Endothelial cell of umbilical vein (primary cell): ENCODE measurements at regions not wholly inside any gene's neighbourhood (a gene's known extent, or its start where the extent isn't known, plus 50 kb on each side); places are given as distances from the start of the nearest gene placed in this dataset.

Experiments
- BruUV-seq: library from RNA; stranded (reverse); fragments of 400-500 nt; replicated peaks from 2 replicates; lab custom pipeline; 2021; lab: Mats Ljungman, UMichigan
- CTCF ChIA-PET: fragments of 300-600, 350-600 bp; sonication (Branson Sonifier 250); formaldehyde crosslinking; loops from one replicate; lab custom pipeline; 2021; ENCODE audit warnings: antibody characterized with exemption, inconsistent platforms; lab: Charles Lee
- POLR2A ChIA-PET: fragments of 300-600, 350-600 bp; sonication (Branson Sonifier 250); formaldehyde crosslinking; loops from one replicate; lab custom pipeline; 2021; ENCODE audit warnings: antibody characterized with exemption, inconsistent platforms; lab: Charles Lee
- DNase-seq: peaks from one replicate; pipeline ENCODE4 v3.0.0-alpha.2; 2011; ENCODE audit warnings: low read depth, low spot score
- FAIRE-seq: peaks from 2 replicates; lab custom pipeline; 2011; peaks lifted over from hg19 to GRCh38; lab: Jason Lieb, UNC
- H2AFZ ChIP-seq: 2 replicates; pipeline ENCODE4 v1.6.0; 2012; ENCODE audit warnings: low read depth, low read length, control low read depth, inconsistent platforms
- H3K27ac ChIP-seq: 2 replicates; pipeline ENCODE4 v1.5.1; 2011; ENCODE audit warnings: low read depth, mild to moderate bottlenecking, control low read depth, low read length, moderate library complexity; ENCODE audit not compliant: insufficient read depth
- H3K27me3 ChIP-seq, 2 experiments: 2 replicates each; pipeline versions ENCODE4 v1.6.0 to v1.6.1; 2011; ENCODE audit warnings: low read length in 2 of 2, mixed read lengths in 1 of 2; ENCODE audit not compliant: control insufficient read depth in 2 of 2, insufficient read depth in 2 of 2
- H3K36me3 ChIP-seq, 2 experiments: 2 replicates in 1 of 2; 3 replicates in 1 of 2; pipeline ENCODE4 v1.5.1; 2011; ENCODE audit warnings: low read length in 2 of 2, mild to moderate bottlenecking in 1 of 2, moderate library complexity in 1 of 2; ENCODE audit not compliant: control insufficient read depth in 2 of 2, insufficient read depth in 2 of 2; ENCODE audit errors: extremely low read depth in 1 of 2
- H3K4me1 ChIP-seq: 3 replicates; pipeline ENCODE4 v1.5.1; 2011; ENCODE audit warnings: mild to moderate bottlenecking, low read length; ENCODE audit not compliant: control insufficient read depth, insufficient read depth; ENCODE audit errors: extremely low read depth
- H3K4me2 ChIP-seq: 2 replicates; pipeline ENCODE4 v1.6.1; 2011; ENCODE audit warnings: low read length, control low read depth, mixed read lengths; ENCODE audit not compliant: insufficient read depth
- H3K4me3 ChIP-seq, 3 experiments: fragments of 200-600 bp in 1 of 3; sonication (generic), shearing (Covaris generic) in 1 of 3; replicated peaks in 1 of 3; 2 replicates each; pipeline ENCODE4 v1.5.1; 2011 to 2016; ENCODE audit warnings: control low read depth in 3 of 3, low read length in 3 of 3, mild to moderate bottlenecking in 2 of 3, inconsistent platforms in 1 of 3, low read depth in 1 of 3, moderate library complexity in 1 of 3; ENCODE audit not compliant: insufficient read depth in 1 of 3
- H3K79me2 ChIP-seq: 2 replicates; pipeline ENCODE4 v1.6.0; 2012; ENCODE audit warnings: low read length, inconsistent platforms; ENCODE audit not compliant: control insufficient read depth, insufficient read depth
- H3K9ac ChIP-seq: replicated peaks from 2 replicates; pipeline ENCODE3; 2011; ENCODE audit warnings: low read length, control low read depth; ENCODE audit not compliant: insufficient read depth; ENCODE audit errors: extremely low read depth
- H3K9me1 ChIP-seq: replicated peaks from 3 replicates; pipeline ENCODE4 v1.6.0; 2011; ENCODE audit warnings: mild to moderate bottlenecking, low read length; ENCODE audit not compliant: control insufficient read depth, insufficient read depth; ENCODE audit errors: extremely low read depth
- H3K9me3 ChIP-seq: replicated peaks from 2 replicates; pipeline ENCODE4 v1.5.1; 2012; ENCODE audit warnings: low read length, inconsistent platforms; ENCODE audit not compliant: control insufficient read depth, insufficient read depth
- H4K20me1 ChIP-seq: replicated peaks from 2 replicates; pipeline ENCODE3; 2011; ENCODE audit warnings: mild to moderate bottlenecking, low read length; ENCODE audit not compliant: control insufficient read depth, insufficient read depth; ENCODE audit errors: extremely low read depth
- EZH2 ChIP-seq: IDR thresholded peaks from 2 replicates; pipeline ENCODE4 v1.6.1; 2012; ENCODE audit warnings: borderline replicate concordance, low read depth, mild to moderate bottlenecking, moderate library complexity, low read length, inconsistent platforms; ENCODE audit not compliant: severe bottlenecking
- GATA2 ChIP-seq: IDR thresholded peaks from 2 replicates; pipeline ENCODE4 v1.7.0; 2011; ENCODE audit warnings: low read depth, mild to moderate bottlenecking, moderate library complexity, mixed read lengths, low read length; ENCODE audit not compliant: insufficient read length, insufficient read depth
- JUN ChIP-seq: IDR thresholded peaks from 2 replicates; pipeline ENCODE4 v1.6.1; 2011; ENCODE audit warnings: borderline replicate concordance, low read depth; ENCODE audit not compliant: insufficient read length, insufficient read depth
- POLR2A ChIP-seq: IDR thresholded peaks from 2 replicates; pipeline ENCODE4 v1.6.1; 2012; ENCODE audit warnings: low read depth, mild to moderate bottlenecking, control low read depth, low read length
- POLR2AphosphoS5 ChIP-seq: IDR thresholded peaks from 2 replicates; pipeline ENCODE4 v1.6.1; 2012; ENCODE audit warnings: low read depth, mild to moderate bottlenecking, control low read depth, low read length, moderate library complexity; ENCODE audit not compliant: insufficient read depth
- dilution Hi-C: fragments of 300-500 bp; cut with MboI; formaldehyde crosslinking; loops from one replicate; pipeline ENCODE4 v1.15.0; 2019; ENCODE audit warnings: low sequenced_read_pairs; ENCODE audit not compliant: extremely low pct_ligation_motif_present
- intact Hi-C: fragments of 100-400 bp; cut with micrococcal nuclease; formaldehyde crosslinking; loops from one replicate; pipeline ENCODE4 v1.10.0; 2022
- TF ChIP-seq, protein P1 (sequence below), 2 donors: IDR thresholded peaks; 1 replicate in 1 of 2; 2 replicates in 1 of 2; pipeline ENCODE4 v1.5.1; 2011; ENCODE audit warnings: low read length in 2 of 2, mild to moderate bottlenecking in 2 of 2, moderate library complexity in 2 of 2, control low read depth in 1 of 2, inconsistent platforms in 1 of 2, low read depth in 1 of 2; ENCODE audit not compliant: insufficient read depth in 1 of 2; ENCODE audit errors: extremely low read depth in 1 of 2
- TF ChIP-seq, protein P2 (sequence below): IDR thresholded peaks from 2 replicates; pipeline ENCODE4 v1.6.1; 2011; ENCODE audit not compliant: insufficient read depth, insufficient read length

DNA sequence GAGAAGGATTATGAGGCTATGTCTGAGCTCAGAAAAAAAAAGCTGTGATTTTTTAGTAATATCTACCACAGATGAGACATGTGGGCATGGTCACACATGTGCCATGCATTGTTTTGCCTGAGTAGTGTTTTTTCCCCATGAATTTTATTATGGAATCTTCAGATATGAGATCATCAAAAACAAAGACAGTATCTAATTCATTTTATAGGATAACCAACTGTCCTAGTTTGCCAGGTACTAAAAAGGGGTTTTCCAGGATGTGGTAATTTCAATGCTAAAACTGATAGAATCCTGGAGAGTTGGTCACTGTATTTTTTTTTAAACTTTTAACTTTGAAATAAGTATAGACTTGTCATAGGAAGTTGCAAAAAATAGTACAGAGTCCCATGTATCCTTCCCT lies 127.4 kb upstream of the MAP3K7 start:
- intact Hi-C loops (no loop called here), dilution Hi-C loops (no loop called here)
- Histone ChIP-seq H3K9me3 (no peaks in the 10 kb centered on the region), H3K79me2 (no peaks in the 10 kb centered on the region), H4K20me1 (no peaks in the 10 kb centered on the region), H3K4me1 (no peaks in the 10 kb centered on the region), H3K27ac (no peak overlapping the region), H3K4me2 (no peak overlapping the region), H3K4me3 (no peak overlapping the region), H3K27me3 (no peaks in the 10 kb centered on the region), H2AFZ (no peak overlapping the region), H3K9me1 (no peaks in the 10 kb centered on the region), H3K9ac (no peak overlapping the region), H3K36me3 (no peaks in the 10 kb centered on the region)
- ChIA-PET POLR2A (no interaction called here), CTCF (no interaction called here)
- TF ChIP-seq JUN: no peak
- no peak for TF ChIP-seq POLR2A
- no peak for TF ChIP-seq GATA2
- TF ChIP-seq EZH2: no peak
- TF ChIP-seq POLR2AphosphoS5: no peak
- BruUV-seq: no TSS peak
- DNase-seq (no peak), FAIRE-seq (no peak)

DNA sequence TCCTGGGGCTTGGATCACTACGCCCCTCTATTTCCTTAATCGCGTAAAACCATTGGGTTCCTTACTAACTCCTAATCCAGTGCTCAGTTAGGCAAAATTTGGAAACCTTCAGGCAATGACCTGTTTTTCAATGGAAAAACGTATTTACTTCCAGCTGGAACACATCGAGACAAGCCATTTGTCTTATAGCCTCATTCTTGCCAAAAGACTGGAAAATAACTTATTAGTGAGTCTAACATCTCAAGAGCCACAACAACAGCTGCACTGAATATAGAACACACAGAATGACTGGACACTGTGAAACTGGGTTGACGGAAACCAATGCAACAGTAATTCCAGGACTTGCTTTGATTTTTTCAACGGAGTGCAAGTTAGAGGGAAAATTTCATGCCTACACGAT lies 125.2 kb upstream of the MAP3K7 start:
- no peak overlapping the region for H3K27ac ChIP-seq
- H3K9ac ChIP-seq: no peak overlapping the region
- DNase-seq (no peak), FAIRE-seq (no peak)
- BruUV-seq: no TSS peak
- no peak overlapping the region for H3K4me2 ChIP-seq
- intact Hi-C loops (no loop called here), dilution Hi-C loops (no loop called here)
- H2AFZ ChIP-seq: no peak overlapping the region
- H3K9me3 ChIP-seq: no peaks in the 10 kb centered on the region
- ChIA-PET CTCF (no interaction called here), POLR2A (no interaction called here)
- H3K4me1 ChIP-seq: no peaks in the 10 kb centered on the region
- H3K9me1 ChIP-seq: no peaks in the 10 kb centered on the region
- TF ChIP-seq, protein P1, sequence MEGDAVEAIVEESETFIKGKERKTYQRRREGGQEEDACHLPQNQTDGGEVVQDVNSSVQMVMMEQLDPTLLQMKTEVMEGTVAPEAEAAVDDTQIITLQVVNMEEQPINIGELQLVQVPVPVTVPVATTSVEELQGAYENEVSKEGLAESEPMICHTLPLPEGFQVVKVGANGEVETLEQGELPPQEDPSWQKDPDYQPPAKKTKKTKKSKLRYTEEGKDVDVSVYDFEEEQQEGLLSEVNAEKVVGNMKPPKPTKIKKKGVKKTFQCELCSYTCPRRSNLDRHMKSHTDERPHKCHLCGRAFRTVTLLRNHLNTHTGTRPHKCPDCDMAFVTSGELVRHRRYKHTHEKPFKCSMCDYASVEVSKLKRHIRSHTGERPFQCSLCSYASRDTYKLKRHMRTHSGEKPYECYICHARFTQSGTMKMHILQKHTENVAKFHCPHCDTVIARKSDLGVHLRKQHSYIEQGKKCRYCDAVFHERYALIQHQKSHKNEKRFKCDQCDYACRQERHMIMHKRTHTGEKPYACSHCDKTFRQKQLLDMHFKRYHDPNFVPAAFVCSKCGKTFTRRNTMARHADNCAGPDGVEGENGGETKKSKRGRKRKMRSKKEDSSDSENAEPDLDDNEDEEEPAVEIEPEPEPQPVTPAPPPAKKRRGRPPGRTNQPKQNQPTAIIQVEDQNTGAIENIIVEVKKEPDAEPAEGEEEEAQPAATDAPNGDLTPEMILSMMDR (IDR thresholded peaks at IDR 0.05; ENCODE audit: extremely low read depth in 1 of 2, insufficient read depth in 1 of 2, low read depth in 1 of 2, low read length in 2 of 2): no peak
- TF ChIP-seq, protein P2, sequence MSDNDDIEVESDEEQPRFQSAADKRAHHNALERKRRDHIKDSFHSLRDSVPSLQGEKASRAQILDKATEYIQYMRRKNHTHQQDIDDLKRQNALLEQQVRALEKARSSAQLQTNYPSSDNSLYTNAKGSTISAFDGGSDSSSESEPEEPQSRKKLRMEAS: no peak
- no peak for TF ChIP-seq POLR2A
- no peak overlapping the region for H3K4me3 ChIP-seq
- no peaks in the 10 kb centered on the region for H3K27me3 ChIP-seq
- H3K79me2 ChIP-seq: no peaks in the 10 kb centered on the region
- H4K20me1 ChIP-seq: no peaks in the 10 kb centered on the region
- H3K36me3 ChIP-seq: no peaks in the 10 kb centered on the region
